GM21423 (cell line): ENCODE measurements at regions not wholly inside any gene's neighbourhood (a gene's known extent, or its start where the extent isn't known, plus 50 kb on each side); places are given as distances from the start of the nearest gene placed in this dataset.
"Not testable (repeated sequence)": the region's sequence is repeated elsewhere in the genome, so short reads cannot be mapped to it uniquely, and the experiment has no call there.

ENCODE experiments used
- ATAC-seq: cut with Tn5 transposase; IDR thresholded peaks from one replicate; pipeline ENCODE4 v1.9.1; 2021; ENCODE audit warnings: mild to moderate bottlenecking, moderate library complexity; ENCODE audit not compliant: unreplicated experiment

DNA sequence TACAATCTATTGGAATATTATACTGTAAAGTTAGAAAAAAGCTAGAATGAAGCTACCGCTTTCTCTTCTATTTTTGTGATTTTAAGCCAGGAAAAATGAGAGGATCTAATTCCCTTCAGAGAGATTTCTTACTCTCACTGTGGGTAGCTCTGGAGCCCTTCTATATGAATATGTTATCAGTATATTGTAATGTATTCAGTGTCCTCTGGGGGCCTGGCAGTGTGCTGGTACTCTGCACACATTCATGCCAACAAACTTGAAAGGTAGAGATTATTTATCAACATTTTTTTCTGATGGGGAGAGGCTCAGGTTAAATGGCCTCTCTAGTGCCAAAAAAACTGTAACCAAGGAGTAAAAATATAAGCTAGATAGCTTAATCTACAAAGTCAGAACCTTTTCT is 292.8 kb downstream of the TTC6 start:
- no peak for ATAC-seq

DNA sequence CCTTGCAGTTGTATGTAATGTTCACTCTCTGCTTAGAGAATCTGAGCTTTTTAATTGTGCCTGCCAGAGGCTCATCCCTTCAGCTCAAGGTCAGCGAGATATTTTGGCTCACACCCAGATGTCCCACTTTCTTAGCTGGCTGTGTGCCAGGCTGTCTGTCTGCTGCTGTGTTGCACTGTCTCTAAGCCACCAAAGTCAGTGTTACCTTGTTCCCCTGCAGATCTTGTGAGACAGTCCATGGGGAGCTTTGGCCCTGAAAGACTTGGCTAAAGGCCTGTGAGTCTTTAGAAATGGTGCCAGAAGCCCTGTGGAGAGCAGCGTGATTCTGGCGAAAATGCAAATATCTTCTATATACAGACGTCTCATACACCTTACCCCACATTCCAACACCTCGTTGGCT is 293.7 kb downstream of the TTC6 start:
- ATAC-seq = no peak

DNA sequence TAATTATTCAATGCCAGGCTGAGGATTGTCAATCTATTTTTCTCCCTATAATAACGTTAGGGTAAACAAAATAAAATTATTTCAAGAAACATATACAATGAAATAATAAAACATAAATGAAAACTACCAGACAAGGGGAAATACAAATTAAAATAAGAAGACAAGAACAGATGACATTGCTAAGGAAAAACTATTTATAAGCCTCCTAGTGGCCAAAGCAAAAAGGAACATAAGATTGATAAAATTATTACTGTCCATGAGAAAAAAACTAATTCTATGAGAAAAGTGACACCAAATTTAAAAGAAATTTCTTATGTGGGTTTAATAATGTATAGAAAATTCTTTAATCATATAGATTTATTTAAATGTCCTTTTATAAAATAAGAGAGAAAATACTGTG is 294.7 kb downstream of the TTC6 start:
- no peak for ATAC-seq

DNA sequence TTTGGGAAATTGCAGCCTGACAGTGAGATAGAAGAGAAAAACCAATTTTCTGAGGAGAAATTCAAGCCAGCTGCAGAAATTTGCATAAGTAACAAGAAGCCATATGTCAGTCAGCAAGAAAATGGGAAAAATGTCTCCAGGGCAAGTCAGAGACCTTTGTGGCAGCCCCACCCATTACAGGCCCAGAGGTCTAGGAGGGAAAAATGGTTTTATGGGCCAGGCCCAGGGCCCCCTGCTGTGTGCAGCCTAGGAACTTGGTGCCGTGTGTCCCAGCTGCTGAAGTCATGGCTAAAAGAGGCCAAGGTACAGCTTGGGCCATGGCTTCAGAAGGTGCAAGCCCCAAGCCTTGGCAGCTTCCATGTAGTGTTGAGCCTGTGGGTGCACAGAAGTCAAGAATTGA is 296.1 kb downstream of the TTC6 start:
- not testable (repeated sequence) for ATAC-seq

DNA sequence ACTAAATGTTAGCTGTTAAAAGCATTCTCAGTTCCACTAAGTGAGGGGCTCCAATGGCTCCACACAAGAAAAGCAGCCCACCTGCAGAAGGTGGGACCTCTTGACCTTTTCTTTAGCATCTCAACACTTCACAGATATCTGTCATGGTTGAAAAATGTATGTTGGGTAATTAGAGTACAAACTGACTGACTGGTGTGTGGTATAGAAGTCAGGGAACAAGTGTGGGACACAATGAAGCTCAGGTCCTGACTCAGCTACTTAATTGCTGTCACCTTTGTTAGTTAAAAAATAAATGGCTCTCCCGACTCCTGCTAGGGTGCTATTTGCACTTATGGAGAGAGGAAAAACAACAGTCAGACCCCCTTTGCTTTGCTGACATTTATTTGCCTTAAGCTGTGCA is 299.0 kb downstream of the TTC6 start:
- ATAC-seq = no peak

DNA sequence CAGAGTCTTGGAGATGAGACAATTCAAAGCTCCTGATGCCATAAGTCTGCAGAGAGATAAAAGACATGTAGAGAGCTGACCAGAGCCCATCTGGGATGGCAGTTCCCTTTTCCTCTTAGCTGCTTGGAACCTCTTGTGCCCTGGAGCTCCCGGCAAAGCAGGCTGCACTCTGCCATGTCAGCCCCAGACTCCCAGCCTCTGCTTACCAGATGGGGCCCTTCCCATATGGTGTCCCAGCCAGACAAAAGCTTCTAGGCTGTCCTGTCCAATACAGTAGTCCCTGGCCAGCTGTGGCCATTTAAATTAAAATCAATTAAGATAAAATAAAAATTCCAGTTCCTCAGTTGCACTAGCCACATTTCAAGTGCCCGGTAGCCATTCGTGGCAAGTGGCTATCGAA is 303.9 kb downstream of the TTC6 start:
- ATAC-seq = no peak

DNA sequence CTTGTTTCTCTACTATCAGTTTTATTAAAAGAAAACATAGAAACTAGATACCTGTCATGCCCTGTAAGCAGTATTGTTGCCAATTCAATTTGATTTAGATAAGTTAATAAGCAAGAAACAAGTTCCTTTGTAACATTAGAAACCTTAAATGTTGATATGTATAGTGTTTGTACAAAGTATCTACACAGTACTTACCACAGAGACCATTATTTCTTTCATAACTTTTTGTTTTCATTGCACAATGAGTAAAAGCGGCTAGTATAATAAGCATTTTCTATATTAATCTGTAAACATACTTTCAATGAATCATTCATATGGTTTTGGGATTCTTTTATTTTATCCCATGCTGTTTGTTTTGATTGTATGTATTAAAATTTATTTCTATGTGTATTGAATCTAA is 305.1 kb downstream of the TTC6 start:
- no peak for ATAC-seq

DNA sequence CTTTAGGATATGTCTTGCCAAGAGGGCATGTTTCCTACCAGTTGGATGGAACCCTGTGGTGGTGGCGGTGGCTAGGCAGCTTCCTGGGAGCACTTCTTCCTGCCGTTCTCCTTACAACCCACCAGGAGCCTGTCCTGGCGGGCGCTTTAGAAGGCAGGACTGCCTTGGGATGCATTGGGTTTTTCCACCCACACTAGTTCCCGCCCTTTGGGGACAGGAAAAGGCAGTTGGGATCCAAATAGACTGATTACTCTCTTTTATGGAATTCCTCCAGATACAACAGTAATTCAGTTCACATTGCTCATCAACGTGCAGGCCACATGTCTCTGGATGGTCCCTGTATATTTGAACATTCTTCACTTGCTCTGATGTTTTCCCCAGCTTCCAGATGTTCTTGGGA is 305.7 kb upstream of the SSTR1 start:
- ATAC-seq = no peak

DNA sequence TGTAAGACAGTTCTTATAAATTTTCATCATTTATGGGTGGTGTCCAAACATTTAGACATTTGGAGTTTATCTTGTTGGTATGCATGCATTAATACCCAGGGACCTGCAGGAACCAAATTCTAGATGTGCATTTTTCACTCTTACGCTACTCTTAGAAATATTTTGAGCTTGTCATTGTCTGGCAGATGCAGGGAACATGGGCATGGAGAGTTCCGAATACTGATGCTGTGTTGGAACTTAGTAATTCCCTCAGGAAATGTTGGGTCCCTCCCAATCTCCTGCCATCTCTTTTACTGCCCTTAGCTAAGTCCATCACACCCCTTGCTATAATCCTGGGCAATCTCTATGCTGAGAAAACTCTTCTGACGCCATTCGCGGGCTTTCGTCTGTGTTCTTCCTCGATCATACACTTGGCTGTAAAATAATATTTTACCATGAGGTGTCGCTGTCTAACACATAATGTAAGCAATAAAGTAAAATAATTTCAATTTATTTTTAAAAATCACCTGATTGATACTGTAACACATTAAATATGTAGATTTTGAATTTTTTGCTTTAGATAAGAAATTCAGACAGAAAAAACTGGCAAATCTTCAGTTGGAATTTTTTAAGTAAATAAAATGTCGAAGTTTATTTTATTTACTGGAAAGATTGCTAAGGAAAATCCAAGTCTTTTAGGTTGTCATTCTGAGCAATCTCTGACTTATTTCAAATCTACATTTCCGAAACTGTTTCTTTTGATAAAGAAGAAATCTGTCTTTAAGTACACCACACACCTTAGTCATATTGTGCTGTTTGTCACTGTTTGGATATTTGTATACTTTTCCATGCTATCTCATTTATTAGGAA is 304.1 kb upstream of the SSTR1 start:
- ATAC-seq = no peak

DNA sequence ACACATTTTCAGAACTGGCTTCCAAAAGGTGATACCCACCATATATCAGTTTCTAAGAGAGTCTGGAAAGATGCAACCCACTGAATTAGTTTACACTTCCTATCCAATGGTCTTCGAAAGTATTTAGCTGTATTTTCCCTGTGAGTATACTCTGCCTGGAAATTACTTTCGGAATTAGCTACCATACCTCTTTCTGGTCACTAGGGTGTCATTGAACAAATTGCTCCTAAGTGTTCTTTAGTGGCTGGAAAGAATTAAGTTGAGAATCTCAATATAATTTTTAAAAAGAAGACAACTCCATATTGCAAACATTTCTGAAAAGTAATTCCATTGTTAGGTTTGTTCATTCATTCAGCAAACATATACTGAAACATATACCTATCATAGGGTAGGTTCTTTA is 283.1 kb upstream of the SSTR1 start:
- ATAC-seq = no peak

DNA sequence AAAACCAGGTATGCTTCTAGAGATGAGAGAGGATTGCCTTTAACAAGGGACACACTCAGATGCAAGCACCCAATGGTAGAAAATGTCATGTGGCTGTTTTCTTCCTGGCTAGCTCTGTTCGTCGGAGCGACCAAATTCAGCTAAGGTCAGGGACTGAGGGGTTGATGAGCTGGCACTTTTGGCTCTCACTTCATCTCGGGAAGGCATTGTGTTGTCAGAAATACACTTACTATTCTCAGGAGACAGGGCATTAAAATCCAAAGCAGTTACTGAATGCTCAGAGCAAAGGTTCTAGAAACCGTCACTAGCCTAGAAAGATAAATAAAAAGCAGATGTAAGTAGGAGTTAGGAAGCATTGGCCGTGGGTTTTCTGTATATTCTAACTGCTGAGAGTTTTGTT is 275.7 kb upstream of the SSTR1 start:
- ATAC-seq = no peak

DNA sequence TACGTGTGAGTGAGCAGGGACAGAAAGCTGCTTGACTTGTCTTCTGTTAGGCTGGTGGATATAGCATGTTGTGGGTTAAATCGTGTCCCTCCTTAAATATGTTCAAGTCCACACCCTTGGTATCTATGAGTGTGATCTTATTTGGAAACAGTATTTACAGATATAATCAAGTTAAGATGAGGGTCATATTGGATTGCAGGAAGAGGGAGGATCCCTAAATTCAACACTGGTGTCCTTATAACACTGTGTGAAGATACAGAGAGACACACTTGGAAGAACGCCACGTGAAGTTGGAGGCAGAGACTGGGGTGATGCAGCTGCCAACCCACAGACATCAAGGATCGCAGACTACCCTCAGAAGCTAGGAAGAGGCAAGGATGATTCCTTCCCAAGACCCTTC is 275.2 kb upstream of the SSTR1 start:
- ATAC-seq = no peak

DNA sequence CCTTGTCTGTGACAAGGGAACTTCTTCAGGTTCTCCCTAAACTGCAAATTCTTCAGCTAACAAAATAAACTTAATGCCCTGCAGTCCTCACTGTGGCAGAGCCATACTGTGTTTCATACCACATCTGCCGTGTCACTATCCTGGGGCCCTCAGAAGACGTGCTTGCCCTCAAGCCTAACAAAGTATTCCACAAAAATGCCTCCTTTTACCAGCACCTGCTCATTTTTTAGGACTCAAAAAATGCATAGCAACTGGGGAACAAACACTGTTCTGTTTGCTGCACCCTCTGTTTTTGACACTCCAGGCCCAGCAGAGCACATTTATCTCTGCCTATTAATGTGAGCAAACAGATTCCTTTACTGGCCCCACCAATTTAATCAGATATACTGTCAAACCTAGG is 270.7 kb upstream of the SSTR1 start:
- no peak for ATAC-seq

DNA sequence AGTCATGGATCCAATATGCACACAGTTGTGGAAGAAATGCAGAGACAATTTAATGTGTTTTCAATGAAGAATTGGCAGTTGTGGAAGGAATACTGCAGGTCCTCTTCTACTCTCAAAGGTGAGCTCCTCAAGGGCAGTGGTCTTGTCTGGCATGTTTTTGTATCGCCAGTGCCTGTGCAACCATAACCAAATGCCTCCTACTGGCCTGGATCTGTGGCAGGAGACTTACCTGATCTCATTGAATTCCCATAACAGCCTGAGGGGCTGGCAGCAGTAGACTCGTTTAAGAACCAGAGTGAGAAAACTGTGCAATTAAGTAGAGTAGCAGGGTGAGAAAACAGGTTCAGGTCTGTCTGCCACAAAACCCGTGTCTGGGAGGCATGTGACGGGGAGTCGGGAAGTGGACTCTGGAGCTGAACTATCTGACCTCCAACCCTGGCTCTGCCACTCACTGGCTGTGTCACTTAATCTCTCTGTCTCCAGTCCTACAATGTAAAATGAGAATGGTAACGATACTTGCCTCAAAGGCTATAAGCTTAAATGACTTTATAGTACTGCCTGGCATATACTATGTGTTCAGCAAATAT is 268.2 kb upstream of the SSTR1 start:
- no peak for ATAC-seq

DNA sequence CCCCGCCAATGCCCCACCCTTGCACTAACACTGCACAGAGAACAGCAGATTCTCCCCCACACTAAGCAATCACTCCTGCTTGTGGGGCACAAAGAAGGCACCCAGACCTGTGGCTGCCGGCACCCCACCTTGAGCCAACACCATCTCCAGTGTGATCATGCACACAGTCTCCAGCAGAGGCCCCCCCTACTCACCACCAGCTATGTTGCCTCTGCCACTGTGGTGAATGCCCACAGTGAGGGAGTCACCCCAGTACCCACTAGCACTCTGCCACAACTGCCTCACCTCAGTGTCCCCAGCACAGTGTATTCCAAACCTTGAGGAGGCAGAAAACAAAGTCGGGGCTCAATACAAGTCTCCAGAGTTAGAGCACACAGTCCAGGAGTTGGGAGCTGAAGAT is 261.7 kb upstream of the SSTR1 start:
- ATAC-seq = no peak

DNA sequence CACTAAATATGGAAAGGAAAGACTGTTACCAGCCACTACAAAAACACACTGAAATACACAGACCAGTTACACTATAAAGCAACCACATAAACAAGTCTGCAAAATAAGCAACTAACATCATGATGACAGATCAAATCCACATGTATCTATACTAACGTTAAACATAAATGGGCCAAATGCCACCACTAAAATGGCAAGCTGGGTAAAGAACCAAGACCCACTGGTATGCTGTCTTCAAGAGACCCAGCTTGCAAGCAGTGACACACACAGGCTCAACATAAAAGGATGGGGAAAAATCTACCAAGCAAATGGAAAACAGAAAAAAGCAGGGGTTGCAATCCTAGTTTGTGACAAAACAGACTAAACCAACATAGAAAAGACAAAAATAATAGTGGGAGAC is 260.9 kb upstream of the SSTR1 start:
- ATAC-seq = no peak

DNA sequence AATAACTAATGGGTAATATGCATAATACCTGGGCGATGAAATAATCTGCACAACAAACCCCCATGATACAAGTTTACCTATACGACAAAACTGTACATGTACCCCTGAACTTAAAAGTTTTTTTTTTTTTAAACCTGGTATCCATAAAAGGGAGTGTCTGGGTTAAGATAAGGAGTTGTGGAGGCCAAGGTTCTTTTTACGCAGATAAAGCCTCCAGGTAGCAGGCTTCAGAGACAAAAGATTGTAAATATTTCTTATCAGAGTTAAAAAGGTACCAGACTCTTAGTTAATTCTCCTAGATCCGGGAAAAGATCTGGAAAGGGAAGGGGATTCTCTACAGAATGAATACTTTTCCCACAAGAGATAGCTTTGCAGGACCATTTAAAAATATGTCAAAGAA is 259.4 kb upstream of the SSTR1 start:
- ATAC-seq = no peak

DNA sequence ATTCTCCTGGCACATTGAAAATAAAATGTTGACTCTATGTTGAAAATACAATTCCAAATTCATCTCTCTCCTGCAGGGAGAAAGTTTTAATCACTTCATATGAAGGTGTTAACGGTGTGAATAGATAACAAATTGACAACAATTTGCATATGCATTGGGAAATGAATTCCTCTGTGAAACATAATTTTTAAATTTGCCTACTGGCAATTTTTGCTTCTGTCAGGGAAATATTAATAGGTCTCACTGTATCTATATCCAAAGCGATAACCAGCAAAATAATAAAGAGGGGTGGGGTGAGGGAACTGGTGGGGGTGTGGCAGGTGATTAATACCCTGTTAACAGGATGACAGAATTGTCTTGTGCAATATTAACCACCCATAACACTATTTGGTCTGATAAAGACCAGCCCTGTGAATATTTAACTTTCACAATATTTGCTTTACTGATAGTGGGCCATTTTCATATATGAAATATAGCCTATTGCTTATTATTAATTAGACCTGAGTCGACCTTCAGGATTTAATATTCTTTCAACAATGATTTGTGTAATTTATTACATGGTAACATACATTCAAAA is 239.0 kb upstream of the SSTR1 start:
- no peak for ATAC-seq

DNA sequence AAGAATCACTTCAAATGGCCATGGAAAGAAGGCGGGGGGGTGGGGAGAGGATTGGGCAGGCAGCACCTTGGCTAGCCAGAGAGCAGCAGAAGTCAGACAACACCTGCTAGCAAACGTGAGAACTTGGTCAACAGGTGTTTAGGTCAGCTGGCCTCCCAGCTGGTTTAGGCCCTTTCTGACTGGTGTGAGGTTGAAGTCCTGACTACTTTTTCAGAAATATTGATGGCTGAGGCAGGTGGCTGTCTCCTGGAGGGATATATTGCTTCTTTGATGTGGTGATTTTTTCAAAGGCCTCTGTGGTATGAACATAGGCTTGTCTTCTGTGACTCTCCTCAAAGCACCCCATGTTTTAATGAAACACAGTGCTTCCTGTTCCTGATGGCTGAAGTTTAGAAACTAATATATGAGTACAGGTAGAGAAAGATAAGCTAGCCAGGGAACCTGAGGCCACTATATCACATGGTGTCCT is 238.2 kb upstream of the SSTR1 start:
- no peak for ATAC-seq

DNA sequence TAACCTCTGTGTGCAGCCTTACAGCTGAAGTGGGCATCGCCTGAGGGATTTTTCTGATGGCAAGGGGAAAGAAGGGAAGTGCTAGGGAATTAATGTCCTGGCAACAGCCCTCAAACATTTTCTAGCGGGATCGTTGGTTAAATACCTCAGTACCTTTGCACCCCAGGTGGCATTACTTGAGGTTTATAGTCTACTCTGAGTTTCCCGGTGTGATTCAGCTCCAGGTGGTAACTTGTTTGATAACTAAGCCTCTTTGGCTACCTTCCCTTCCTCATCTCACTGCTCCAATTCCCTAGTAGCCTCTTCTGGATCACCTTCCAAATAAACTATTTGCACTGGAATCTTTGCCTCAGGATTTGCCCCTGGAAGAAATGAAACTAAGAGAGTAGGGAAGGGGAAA is 237.0 kb upstream of the SSTR1 start:
- ATAC-seq = no peak

DNA sequence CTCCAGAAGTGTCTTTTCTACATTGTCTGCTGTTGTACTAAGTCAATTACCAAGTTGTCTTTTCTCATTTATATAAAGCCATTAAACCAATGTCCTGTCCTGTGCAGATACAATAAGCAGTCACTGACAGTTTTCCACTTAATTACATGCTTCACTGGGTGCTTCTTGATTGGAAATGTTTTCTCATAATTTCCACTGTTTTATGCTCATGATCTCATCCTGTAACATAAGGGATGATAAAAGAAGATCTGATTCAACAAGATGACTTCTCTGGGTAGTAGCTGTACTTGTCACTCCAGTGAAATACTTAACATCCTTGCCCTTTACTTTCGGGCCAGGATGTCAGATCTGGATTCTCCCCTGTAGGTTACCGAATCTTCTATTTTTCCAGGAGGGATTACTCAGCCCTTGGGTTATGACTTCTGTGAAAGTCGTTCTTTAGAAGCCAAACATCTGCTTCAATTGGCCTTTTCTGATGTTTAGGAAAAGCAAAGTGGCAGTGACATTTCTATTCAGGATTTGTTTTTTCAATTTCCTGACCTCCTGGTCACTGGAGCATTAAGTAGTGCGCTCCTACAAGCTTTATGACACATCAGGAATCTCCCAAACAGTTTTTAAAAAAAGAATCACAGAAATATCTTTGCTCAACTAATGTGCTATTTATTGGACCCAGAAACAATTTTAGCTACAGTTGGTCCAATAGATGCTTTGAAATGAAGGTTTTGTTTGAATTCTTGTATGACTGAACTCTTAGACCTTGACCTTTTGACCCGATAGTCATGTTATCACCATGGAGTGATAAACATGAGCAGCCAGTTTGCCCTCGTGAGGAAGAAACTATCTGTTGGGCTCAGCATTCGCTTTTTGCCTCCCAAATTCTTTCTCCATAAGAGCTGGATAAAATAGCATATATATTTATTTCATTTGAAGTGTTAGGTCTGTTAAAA is 234.5 kb upstream of the SSTR1 start:
- ATAC-seq = no peak
